Peyer's patch (tissue), 4 donors: ENCODE measurements at regions not wholly inside any gene's neighbourhood (a gene's known extent, or its start where the extent isn't known, plus 50 kb on each side); places are given as distances from the start of the nearest gene placed in this dataset.

Experiments used
- CTCF ChIP-seq, 6 experiments: fragments of 450-650 bp in 4 of 6; fragments of 200-600 bp in 2 of 6; sonication (generic) in 1 of 6; IDR thresholded peaks; one replicate each; pipeline ENCODE4 v1.5.1; 2017 to 2019; ENCODE audit warnings: antibody characterized with exemption in 6 of 6, mild to moderate bottlenecking in 3 of 6, moderate library complexity in 1 of 6
- POLR2A ChIP-seq, 2 donors: fragments of 450-650 bp; IDR thresholded peaks; one replicate each; pipeline ENCODE4 v1.5.1; 2017; ENCODE audit warnings: antibody characterized with exemption in 2 of 2, mild to moderate bottlenecking in 2 of 2, moderate library complexity in 2 of 2

GRCh38 chr10:107728807-107729206 lies 564.3 kb upstream of the SORCS1 start:
- TF ChIP-seq POLR2A (IDR thresholded peaks at IDR 0.05) (no peak), CTCF (IDR thresholded peaks at IDR 0.05) (no peak)
